Hepatocyte (in vitro differentiated cells): ENCODE measurements at regions not wholly inside any gene's neighbourhood (a gene's known extent, or its start where the extent isn't known, plus 50 kb on each side); places are given as distances from the start of the nearest gene placed in this dataset.

Source experiments
- EZH2 ChIP-seq: fragments of 200-600 bp; sonication (generic); IDR thresholded peaks from 2 replicates; pipeline ENCODE4 v1.6.1; 2016; ENCODE audit warnings: antibody characterized with exemption, mild to moderate bottlenecking, borderline replicate concordance
- EZH2phosphoT487 ChIP-seq: fragments of 200-600 bp; sonication (generic); IDR thresholded peaks from one replicate; pipeline ENCODE4 v1.6.1; 2018; ENCODE audit warnings: antibody characterized with exemption, mild to moderate bottlenecking, low read depth, moderate library complexity; ENCODE audit not compliant: unreplicated experiment, severe bottlenecking
- TF ChIP-seq, protein P1 (sequence below): fragments of 200-600 bp; sonication (generic); IDR thresholded peaks from 2 replicates; pipeline ENCODE4 v1.5.1; 2016; ENCODE audit warnings: antibody characterized with exemption, mild to moderate bottlenecking; ENCODE audit not compliant: poor library complexity

DNA sequence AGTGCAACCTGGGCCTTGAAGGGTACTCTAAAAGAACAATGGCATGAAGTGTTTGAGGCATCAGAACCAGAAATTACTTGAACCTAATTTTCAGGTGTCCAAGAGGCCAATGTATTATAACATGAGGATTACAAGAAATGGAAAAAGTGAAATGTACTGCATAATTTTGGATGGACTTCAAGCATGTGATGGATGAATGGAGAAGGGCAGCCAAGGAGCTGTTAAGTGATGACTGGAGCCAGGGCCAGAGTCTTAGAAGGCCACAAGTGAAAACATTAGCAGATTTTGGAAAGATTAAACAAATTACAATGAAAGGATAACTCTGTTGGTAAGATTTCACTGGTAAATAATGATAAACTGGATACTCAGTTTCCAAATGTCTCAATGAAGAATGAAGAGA is 738.2 kb downstream of the CD109 start:
- TF ChIP-seq EZH2, result no peak
- TF ChIP-seq, protein P1, sequence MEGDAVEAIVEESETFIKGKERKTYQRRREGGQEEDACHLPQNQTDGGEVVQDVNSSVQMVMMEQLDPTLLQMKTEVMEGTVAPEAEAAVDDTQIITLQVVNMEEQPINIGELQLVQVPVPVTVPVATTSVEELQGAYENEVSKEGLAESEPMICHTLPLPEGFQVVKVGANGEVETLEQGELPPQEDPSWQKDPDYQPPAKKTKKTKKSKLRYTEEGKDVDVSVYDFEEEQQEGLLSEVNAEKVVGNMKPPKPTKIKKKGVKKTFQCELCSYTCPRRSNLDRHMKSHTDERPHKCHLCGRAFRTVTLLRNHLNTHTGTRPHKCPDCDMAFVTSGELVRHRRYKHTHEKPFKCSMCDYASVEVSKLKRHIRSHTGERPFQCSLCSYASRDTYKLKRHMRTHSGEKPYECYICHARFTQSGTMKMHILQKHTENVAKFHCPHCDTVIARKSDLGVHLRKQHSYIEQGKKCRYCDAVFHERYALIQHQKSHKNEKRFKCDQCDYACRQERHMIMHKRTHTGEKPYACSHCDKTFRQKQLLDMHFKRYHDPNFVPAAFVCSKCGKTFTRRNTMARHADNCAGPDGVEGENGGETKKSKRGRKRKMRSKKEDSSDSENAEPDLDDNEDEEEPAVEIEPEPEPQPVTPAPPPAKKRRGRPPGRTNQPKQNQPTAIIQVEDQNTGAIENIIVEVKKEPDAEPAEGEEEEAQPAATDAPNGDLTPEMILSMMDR, result no peak
- TF ChIP-seq EZH2phosphoT487, result no peak
